Epithelial cell of proximal tubule (primary cell): ENCODE measurements at regions not wholly inside any gene's neighbourhood (a gene's known extent, or its start where the extent isn't known, plus 50 kb on each side); places are given as distances from the start of the nearest gene placed in this dataset.

Experiments
- DNase-seq: peaks from one replicate; pipeline ENCODE4 v3.0.0-alpha.2; 2011; ENCODE audit warnings: low read depth
- H3K4me3 ChIP-seq: 2 replicates; pipeline ENCODE4 v1.5.1; 2011; ENCODE audit warnings: low read depth, mild to moderate bottlenecking, low read length
- TF ChIP-seq, protein P1 (sequence below): conservative IDR thresholded peaks from 2 replicates; pipeline ENCODE4 v1.5.1; 2012; ENCODE audit warnings: low read depth, mild to moderate bottlenecking, low read length

DNA sequence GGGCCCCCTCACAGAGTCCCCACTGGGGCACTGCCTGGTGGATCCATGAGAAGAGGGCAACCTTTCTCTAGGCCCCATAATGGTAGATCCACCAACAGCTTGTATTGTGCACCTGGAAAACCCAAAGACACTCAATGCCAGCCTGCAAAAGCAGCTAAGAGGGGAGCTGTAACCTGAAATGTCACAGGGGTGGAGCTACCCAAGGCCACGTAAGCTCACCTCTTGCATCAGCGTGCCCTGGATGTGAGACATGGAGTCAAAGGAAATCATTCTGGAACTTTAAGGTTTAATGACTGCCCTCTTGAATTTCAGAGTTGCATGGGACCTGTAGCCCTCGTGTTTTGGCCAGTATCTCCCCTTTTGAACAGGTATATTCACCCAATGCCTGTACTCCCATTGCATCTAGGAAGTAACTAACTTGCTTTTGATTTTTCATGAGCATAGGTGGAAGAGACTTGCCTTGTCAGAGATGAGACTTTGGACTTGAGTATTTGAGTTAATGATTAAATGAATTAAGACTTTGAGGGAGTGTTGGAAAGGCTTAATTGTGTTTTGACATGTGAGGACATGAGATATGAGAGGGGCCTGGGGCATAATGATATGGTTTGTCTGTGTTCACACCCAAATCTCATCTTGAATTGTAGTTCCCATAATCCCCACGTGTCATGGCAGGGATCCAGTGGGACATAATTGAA lies 900.9 kb upstream of the ROBO1 start:
- H3K4me3 ChIP-seq = no peak overlapping the region
- DNase-seq = no peak
- TF ChIP-seq, protein P1, sequence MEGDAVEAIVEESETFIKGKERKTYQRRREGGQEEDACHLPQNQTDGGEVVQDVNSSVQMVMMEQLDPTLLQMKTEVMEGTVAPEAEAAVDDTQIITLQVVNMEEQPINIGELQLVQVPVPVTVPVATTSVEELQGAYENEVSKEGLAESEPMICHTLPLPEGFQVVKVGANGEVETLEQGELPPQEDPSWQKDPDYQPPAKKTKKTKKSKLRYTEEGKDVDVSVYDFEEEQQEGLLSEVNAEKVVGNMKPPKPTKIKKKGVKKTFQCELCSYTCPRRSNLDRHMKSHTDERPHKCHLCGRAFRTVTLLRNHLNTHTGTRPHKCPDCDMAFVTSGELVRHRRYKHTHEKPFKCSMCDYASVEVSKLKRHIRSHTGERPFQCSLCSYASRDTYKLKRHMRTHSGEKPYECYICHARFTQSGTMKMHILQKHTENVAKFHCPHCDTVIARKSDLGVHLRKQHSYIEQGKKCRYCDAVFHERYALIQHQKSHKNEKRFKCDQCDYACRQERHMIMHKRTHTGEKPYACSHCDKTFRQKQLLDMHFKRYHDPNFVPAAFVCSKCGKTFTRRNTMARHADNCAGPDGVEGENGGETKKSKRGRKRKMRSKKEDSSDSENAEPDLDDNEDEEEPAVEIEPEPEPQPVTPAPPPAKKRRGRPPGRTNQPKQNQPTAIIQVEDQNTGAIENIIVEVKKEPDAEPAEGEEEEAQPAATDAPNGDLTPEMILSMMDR = no peak

DNA sequence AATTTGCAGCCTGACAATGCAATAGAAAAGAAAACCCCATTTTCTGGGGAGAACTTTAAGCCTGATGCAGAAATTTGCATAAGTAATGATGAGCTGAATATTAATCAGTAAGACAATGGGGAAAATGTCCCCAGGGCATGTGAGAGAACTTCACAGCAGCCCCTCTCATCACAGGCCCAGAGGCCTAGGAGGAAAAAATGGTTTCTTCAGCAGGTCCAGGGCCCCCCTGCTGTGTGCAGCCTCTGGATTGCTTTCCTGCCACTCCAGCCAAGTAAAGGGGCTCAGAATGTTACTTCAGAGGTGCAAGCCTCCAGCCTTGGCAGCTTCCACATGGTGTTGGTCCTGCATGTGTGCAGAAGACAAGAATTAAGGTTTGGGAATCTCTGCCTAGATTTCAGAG lies 900.3 kb upstream of the ROBO1 start:
- TF ChIP-seq, protein P1 = no peak
- H3K4me3 ChIP-seq = no peak overlapping the region
- no peak for DNase-seq

DNA sequence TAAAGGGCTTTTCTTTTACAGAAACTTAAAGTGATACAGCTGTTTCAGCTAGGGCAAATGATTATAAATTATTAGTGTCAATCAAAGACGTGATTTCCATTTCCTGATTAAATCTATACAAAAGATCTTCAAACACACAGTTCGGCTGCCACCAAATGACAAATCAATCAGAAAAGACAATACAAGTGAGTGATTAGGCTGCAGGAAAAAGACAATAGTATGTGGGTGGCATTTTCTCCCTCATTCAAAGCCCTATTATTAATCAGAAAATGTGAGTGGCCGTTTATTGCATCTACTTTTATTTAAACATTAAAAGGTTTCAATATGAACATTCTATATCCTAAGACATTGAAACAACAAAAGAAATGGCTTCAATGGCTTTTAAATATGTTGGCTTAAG lies 895.6 kb upstream of the ROBO1 start:
- TF ChIP-seq, protein P1 = no peak
- DNase-seq = no peak
- H3K4me3 ChIP-seq = no peak overlapping the region

DNA sequence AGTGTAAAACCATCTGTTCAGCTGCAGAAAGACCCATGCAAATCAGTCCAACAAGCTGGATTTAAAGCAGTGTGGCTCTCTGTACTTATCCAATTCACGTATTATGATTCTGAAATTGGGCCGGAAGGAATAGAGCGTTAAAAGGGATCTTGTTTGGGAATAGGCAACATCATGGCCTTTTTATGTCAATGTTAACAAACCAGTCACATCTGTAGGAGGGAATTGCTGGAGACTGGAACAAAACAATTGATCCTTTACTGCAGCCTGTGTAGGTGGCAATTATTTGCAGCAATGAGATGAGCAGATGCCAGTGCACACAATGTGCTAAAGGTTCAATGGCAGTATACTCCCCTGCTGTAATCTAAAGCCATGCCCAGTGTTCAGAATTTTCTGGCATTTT lies 887.4 kb upstream of the ROBO1 start:
- DNase-seq = no peak
- TF ChIP-seq, protein P1 = no peak
- H3K4me3 ChIP-seq = no peak overlapping the region

DNA sequence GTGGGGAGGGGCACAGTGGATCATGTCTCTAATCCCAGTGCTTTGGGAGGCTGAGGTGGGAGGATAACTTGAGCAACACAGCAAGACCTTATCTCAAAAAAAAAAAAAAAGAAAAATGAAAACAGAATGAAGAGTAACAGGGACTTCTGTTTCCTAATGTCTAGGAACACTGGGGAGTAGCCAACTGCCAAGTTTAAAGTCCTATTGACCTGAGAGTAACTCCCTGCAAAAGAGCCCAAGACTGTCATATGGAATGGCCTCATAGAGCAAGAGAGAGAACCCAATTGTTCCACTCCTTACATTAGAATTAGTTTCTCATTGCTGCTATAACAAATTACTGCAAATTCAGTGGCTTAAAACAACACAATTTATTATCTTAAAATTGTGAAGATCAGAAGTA lies 881.4 kb upstream of the ROBO1 start:
- no peak overlapping the region for H3K4me3 ChIP-seq
- TF ChIP-seq, protein P1 = no peak
- DNase-seq = no peak

DNA sequence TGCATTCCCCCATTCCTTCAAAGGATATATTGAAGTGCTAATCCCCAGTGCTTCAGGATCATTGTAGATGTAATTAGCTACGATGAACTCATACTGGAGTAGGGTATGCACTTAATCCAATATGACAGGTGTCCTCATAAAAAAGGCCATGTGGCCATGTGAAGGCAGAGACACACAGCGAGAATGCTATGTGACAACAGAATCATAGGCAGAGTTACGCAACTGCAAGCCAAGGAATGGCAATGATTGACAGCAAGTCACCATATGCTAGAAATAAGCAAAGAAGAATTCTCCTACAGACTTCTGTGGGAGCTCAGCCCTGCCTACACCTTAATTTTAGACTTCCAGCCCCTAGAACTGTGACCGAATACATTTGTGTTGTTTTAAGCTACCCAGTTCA lies 875.6 kb upstream of the ROBO1 start:
- TF ChIP-seq, protein P1 = no peak
- H3K4me3 ChIP-seq = no peak overlapping the region
- DNase-seq = no peak
